Peyer's patch (tissue), 4 donors: ENCODE measurements at regions not wholly inside any gene's neighbourhood (a gene's known extent, or its start where the extent isn't known, plus 50 kb on each side); places are given as distances from the start of the nearest gene placed in this dataset.

Experiments used
- DNase-seq, 3 donors: peaks; one replicate each; pipeline ENCODE4 v3.0.0-alpha.2; 2017 to 2019
- H3K27ac ChIP-seq, 4 donors: fragments of 200-600 bp; sonication (generic); one replicate each; pipeline ENCODE4 v1.5.1; 2016 to 2019
- H3K27me3 ChIP-seq, 2 donors: fragments of 200-600 bp; sonication (generic); one replicate each; pipeline ENCODE4 v1.5.1; 2019
- H3K36me3 ChIP-seq, 3 donors: fragments of 200-600 bp; sonication (generic); one replicate each; pipeline ENCODE4 v1.5.1; 2016 to 2019
- H3K4me1 ChIP-seq, 4 donors: fragments of 200-600 bp; sonication (generic); one replicate each; pipeline ENCODE4 v1.5.1; 2016 to 2019
- H3K4me3 ChIP-seq, 4 donors: fragments of 200-600 bp; sonication (generic); 1 replicate in 3 of 4; 2 replicates in 1 of 4; pipeline ENCODE4 v1.5.1; 2016 to 2019; ENCODE audit warnings: mild to moderate bottlenecking in 1 of 4
- H3K9me3 ChIP-seq, 4 donors: fragments of 200-600 bp; sonication (generic); one replicate each; pipeline ENCODE4 v1.5.1; 2016 to 2019; ENCODE audit warnings: mild to moderate bottlenecking in 1 of 4
- POLR2A ChIP-seq, 2 donors: fragments of 450-650 bp; IDR thresholded peaks; one replicate each; pipeline ENCODE4 v1.5.1; 2017; ENCODE audit warnings: antibody characterized with exemption in 2 of 2, mild to moderate bottlenecking in 2 of 2, moderate library complexity in 2 of 2
- TF ChIP-seq, protein P1 (sequence below), 6 experiments: fragments of 450-650 bp in 4 of 6; fragments of 200-600 bp in 2 of 6; sonication (generic) in 1 of 6; IDR thresholded peaks; one replicate each; pipeline ENCODE4 v1.5.1; 2017 to 2019; ENCODE audit warnings: antibody characterized with exemption in 6 of 6, mild to moderate bottlenecking in 3 of 6, moderate library complexity in 1 of 6

DNA sequence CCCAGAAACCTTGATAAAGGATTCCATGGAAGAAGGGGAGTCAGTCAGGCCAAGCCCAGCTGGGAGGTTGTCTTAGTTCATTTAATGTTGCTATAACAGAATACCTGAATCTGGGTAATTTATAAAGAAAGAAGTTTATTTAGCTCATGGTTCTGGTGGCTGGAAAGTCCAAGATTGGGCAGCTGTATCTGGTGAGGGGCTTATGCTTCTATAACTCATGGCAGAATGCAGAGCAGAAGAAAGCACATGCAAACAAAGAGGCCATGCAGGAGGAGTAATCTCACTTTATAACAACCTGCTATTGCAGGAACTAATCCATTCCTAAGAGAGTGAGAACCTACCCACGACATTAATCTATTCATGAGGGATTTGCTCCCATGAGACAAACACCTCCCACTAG lies 54.2 kb upstream of the ANKRD1 start:
- no peaks in the 10 kb centered on the region for H3K9me3 ChIP-seq
- no peak overlapping the region for H3K27ac ChIP-seq
- DNase-seq, result no peak
- TF ChIP-seq, protein P1, sequence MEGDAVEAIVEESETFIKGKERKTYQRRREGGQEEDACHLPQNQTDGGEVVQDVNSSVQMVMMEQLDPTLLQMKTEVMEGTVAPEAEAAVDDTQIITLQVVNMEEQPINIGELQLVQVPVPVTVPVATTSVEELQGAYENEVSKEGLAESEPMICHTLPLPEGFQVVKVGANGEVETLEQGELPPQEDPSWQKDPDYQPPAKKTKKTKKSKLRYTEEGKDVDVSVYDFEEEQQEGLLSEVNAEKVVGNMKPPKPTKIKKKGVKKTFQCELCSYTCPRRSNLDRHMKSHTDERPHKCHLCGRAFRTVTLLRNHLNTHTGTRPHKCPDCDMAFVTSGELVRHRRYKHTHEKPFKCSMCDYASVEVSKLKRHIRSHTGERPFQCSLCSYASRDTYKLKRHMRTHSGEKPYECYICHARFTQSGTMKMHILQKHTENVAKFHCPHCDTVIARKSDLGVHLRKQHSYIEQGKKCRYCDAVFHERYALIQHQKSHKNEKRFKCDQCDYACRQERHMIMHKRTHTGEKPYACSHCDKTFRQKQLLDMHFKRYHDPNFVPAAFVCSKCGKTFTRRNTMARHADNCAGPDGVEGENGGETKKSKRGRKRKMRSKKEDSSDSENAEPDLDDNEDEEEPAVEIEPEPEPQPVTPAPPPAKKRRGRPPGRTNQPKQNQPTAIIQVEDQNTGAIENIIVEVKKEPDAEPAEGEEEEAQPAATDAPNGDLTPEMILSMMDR (IDR thresholded peaks at IDR 0.05), result no peak
- no peak for TF ChIP-seq POLR2A (IDR thresholded peaks at IDR 0.05)
- no peaks in the 10 kb centered on the region for H3K4me1 ChIP-seq
- H3K4me3 ChIP-seq, result no peak overlapping the region
- no peaks in the 10 kb centered on the region for H3K36me3 ChIP-seq
- H3K27me3 ChIP-seq, result no peaks in the 10 kb centered on the region

DNA sequence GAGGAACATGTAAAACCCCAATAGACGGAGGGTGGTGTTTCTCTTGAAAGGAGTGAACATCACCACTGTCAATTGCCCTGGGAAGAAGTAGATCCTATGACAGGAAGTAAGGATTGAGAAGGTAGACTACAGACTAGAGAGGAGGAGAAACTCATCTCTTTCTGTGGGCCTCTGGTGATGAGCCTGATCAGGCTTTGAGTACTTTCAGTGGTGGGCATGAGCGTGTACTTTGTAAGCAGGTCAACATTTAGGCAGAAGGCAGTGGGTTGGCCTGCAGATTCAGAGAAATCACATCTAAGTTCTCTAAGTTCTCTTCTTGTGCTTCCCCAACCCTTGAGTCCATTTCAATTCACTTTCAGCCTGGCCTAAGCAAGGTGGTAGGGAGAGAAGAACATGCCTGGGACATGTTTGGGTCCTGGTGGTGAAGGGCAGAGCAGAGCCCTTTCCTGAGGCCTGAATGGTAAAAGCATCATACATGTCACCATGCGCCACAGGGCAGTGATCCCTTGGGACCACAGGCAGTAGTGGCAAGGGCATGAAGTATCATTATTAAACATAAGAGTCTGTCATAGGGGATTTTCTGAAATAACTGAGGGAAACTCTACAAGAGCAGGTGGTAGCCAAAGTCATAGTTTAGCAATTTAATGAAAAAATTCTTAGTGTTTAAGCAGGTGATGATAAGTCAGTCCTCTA lies 56.4 kb upstream of the ANKRD1 start:
- no peak for TF ChIP-seq POLR2A (IDR thresholded peaks at IDR 0.05)
- TF ChIP-seq, protein P1 (IDR thresholded peaks at IDR 0.05), result no peak
- Histone ChIP-seq H3K4me1 (no peaks in the 10 kb centered on the region), H3K4me3 (no peak overlapping the region), H3K27ac (no peak overlapping the region), H3K27me3 (no peaks in the 10 kb centered on the region), H3K36me3 (no peaks in the 10 kb centered on the region), H3K9me3 (no peaks in the 10 kb centered on the region)
- no peak for DNase-seq

DNA sequence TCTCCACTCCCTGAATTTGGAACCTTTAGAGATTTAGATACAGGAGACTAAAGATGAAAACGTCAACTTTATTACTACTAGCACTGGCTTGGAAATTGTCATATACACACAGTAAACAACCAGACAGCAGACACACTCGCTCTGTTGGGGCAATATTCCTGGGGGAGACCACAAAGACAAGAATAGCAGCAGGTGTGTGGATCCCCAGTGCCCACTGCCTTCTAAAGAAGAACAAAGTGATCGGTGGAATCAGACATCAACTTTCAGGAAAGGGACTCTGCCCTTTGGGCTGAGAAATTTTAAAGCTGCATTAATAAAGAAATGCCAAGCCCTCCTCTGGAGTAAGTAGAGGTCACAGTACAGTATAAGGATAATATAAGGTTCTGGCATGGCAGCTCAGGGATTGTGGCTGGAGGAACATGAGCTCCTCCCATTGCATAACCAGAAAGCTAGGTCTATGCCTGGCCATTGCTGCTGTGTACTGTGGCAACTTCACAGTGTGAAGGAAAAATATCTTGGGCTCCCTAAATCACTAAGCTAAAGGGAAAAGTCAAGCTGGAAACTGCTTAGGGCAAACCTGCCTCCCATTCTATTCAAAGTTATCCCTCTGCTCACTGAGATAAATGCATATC lies 57.1 kb upstream of the ANKRD1 start:
- Histone ChIP-seq H3K4me3 (no peak overlapping the region), H3K27me3 (no peaks in the 10 kb centered on the region), H3K36me3 (no peaks in the 10 kb centered on the region), H3K4me1 (no peaks in the 10 kb centered on the region), H3K27ac (no peak overlapping the region), H3K9me3 (no peaks in the 10 kb centered on the region)
- no peak for DNase-seq
- TF ChIP-seq POLR2A (IDR thresholded peaks at IDR 0.05), result no peak
- TF ChIP-seq, protein P1 (IDR thresholded peaks at IDR 0.05), result no peak

DNA sequence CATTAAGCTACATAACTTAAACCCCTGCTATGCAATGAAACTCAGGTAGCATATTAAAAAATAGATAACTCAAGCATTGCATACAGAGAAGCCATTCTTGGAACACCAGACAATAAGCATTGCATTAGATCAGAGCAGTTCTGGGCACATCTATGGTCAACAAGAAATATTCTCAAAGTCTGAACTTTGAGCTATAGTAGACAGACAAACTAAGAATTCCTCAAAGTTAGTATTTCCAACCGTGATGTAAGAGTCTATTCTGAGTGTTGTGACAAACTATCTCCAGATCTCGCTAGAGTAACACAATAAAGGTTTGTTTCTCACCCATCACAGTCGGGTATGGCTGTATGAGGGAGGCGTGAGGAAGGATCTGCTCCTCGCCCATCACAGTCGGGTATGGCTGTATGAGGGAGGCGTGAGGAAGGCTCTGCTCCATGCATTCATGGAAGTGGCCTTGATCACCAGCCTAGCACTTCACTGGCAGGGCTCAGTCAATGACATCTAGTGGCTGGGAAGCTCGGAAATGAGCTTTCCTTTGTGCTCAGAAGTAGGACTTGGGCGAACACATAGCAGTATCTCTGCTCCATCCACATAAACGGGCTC lies 61.6 kb upstream of the ANKRD1 start:
- H3K4me1 ChIP-seq, result no peaks in the 10 kb centered on the region
- H3K27ac ChIP-seq, result no peak overlapping the region
- no peak overlapping the region for H3K4me3 ChIP-seq
- no peaks in the 10 kb centered on the region for H3K9me3 ChIP-seq
- TF ChIP-seq POLR2A (IDR thresholded peaks at IDR 0.05), result no peak
- TF ChIP-seq, protein P1 (IDR thresholded peaks at IDR 0.05), result no peak
- no peaks in the 10 kb centered on the region for H3K36me3 ChIP-seq
- DNase-seq, result no peak
- no peaks in the 10 kb centered on the region for H3K27me3 ChIP-seq

DNA sequence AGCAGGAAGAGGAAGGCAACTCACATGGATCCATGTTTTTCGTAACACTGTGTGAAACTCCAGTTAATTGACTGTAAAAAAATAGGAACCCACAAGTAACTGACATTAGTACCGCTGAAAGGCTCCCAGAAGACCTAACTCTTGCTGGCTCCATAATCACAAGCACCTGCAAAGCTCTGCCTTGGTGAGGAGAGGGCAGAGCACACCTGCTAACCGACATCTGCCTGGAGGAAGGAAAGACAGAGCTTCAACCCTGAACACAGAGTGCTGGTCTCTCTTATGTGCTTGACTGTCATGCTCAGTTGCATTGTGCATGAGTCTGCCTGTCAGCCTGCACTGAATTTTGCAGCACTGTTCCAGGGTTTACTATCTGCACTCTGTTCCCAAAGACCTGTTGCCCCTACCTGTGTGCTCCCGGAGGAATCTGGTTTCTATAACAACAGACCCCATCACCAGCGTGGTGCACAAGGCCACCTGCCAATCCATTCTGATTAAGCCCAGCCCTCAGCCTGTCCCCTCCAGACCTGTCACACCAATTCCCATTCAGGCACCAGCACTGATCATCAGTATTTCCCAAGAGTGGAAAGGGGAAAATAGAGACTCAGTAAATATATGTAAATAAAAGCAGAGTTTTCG lies 63.1 kb upstream of the ANKRD1 start:
- DNase-seq, result no peak
- TF ChIP-seq, protein P1 (IDR thresholded peaks at IDR 0.05), result no peak
- TF ChIP-seq POLR2A (IDR thresholded peaks at IDR 0.05), result no peak
- H3K36me3 ChIP-seq, result no peaks in the 10 kb centered on the region
- H3K4me3 ChIP-seq, result no peak overlapping the region
- no peaks in the 10 kb centered on the region for H3K9me3 ChIP-seq
- no peaks in the 10 kb centered on the region for H3K27me3 ChIP-seq
- no peaks in the 10 kb centered on the region for H3K4me1 ChIP-seq
- no peak overlapping the region for H3K27ac ChIP-seq
